ENCODE measurements at regions not wholly inside any gene's neighbourhood (a gene's known extent, or its start where the extent isn't known, plus 50 kb on each side); places are given as distances from the start of the nearest gene placed in this dataset.

DNA sequence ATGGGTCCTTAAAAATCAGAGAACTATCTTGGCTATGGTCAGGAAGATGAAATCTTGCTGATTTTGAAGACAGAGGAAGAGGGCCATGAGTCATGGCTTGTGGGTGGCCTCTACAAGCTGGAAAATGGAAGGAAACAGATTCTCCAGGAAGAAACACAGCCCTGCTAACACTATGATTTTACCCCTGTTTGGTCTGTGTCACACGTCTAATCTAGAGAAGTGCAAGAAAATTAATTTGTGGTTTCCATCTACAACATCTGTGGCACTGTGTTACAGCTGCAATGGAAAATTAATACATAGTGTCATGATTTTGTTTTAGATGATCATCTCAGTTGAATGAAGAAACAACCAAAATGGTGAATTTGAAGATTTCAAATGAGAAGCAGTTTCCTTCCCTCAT lies 288.7 kb upstream of the NRIP1 start:
- no CpG with 5 or more reads among the region's 1 CpG for WGBS, 2 experiments (ENCODE audit: extremely low coverage in 2 of 2, insufficient read length in 1 of 2)
- no peak overlapping the region for H2BK120ac ChIP-seq (ENCODE audit: low read depth, low read length)

More for the DNA sequence above, 288.7 kb upstream of the NRIP1 start:
- no peak overlapping the region for H4K91ac ChIP-seq (ENCODE audit: insufficient read depth, low read depth, low read length)
- in situ Hi-C loops (cut with MboI; ENCODE audit: low sequenced_read_pairs), result no loop called here
- no peak overlapping the region for H2BK20ac ChIP-seq (ENCODE audit: low read depth, low read length)
- H3K27ac ChIP-seq (ENCODE audit: insufficient read depth, low read length), result no peak overlapping the region
- H3K36me3 ChIP-seq (ENCODE audit: control insufficient read depth, insufficient read depth, low read length), result no peaks in the 10 kb centered on the region
- H3K4ac ChIP-seq (ENCODE audit: low read depth, low read length), result no peak overlapping the region
- no peak overlapping the region for H4K5ac ChIP-seq (ENCODE audit: low read depth, low read length)
- H3K4me1 ChIP-seq (ENCODE audit: control insufficient read depth, insufficient read depth, low read length), result no peaks in the 10 kb centered on the region
- no peaks in the 10 kb centered on the region for H3K9me1 ChIP-seq (ENCODE audit: insufficient read depth, low read length)
- no peak overlapping the region for H3K4me2 ChIP-seq (ENCODE audit: low read depth, low read length)
- no peaks in the 10 kb centered on the region for H4K20me1 ChIP-seq (ENCODE audit: insufficient read depth, low read length)
- no peak overlapping the region for H3K4me3 ChIP-seq (ENCODE audit: insufficient read depth, low read depth, low read length)
- TF ChIP-seq MXI1 (IDR thresholded peaks at IDR 0.05; ENCODE audit: borderline replicate concordance, low read depth, low read length) (no peak), MAZ (IDR thresholded peaks at IDR 0.05; ENCODE audit: borderline replicate concordance, low read depth, low read length) (no peak), SMC3 (IDR thresholded peaks at IDR 0.05; ENCODE audit: low read depth, low read length) (no peak), RAD21 (IDR thresholded peaks at IDR 0.05; ENCODE audit: low read length) (no peak), MAFK (IDR thresholded peaks at IDR 0.05; ENCODE audit: low read depth, low read length) (no peak), RCOR1 (IDR thresholded peaks at IDR 0.05; ENCODE audit: insufficient replicate concordance, low read length) (no peak), CHD1 (IDR thresholded peaks at IDR 0.05; ENCODE audit: low read depth, low read length) (no peak), POLR2A (IDR thresholded peaks at IDR 0.05; ENCODE audit: low read depth, low read length) (no peak), NFE2L2 (IDR thresholded peaks at IDR 0.05; ENCODE audit: low read depth, low read length) (no peak), BHLHE40 (IDR thresholded peaks at IDR 0.05; ENCODE audit: low read depth, low read length) (no peak), RFX5 (IDR thresholded peaks at IDR 0.05; ENCODE audit: low read depth, low read length) (no peak), FOS (IDR thresholded peaks at IDR 0.05; ENCODE audit: low read depth, low read length) (no peak), CEBPB (IDR thresholded peaks at IDR 0.05; ENCODE audit: low read depth, low read length) (no peak)
- TF ChIP-seq, protein P1, sequence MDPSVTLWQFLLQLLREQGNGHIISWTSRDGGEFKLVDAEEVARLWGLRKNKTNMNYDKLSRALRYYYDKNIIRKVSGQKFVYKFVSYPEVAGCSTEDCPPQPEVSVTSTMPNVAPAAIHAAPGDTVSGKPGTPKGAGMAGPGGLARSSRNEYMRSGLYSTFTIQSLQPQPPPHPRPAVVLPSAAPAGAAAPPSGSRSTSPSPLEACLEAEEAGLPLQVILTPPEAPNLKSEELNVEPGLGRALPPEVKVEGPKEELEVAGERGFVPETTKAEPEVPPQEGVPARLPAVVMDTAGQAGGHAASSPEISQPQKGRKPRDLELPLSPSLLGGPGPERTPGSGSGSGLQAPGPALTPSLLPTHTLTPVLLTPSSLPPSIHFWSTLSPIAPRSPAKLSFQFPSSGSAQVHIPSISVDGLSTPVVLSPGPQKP (IDR thresholded peaks at IDR 0.05; ENCODE audit: borderline replicate concordance, low read depth, low read length), result no peak
- TF ChIP-seq, protein P2, sequence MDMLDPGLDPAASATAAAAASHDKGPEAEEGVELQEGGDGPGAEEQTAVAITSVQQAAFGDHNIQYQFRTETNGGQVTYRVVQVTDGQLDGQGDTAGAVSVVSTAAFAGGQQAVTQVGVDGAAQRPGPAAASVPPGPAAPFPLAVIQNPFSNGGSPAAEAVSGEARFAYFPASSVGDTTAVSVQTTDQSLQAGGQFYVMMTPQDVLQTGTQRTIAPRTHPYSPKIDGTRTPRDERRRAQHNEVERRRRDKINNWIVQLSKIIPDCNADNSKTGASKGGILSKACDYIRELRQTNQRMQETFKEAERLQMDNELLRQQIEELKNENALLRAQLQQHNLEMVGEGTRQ (IDR thresholded peaks at IDR 0.05; ENCODE audit: low read depth, low read length), result no peak
- TF ChIP-seq, protein P3, sequence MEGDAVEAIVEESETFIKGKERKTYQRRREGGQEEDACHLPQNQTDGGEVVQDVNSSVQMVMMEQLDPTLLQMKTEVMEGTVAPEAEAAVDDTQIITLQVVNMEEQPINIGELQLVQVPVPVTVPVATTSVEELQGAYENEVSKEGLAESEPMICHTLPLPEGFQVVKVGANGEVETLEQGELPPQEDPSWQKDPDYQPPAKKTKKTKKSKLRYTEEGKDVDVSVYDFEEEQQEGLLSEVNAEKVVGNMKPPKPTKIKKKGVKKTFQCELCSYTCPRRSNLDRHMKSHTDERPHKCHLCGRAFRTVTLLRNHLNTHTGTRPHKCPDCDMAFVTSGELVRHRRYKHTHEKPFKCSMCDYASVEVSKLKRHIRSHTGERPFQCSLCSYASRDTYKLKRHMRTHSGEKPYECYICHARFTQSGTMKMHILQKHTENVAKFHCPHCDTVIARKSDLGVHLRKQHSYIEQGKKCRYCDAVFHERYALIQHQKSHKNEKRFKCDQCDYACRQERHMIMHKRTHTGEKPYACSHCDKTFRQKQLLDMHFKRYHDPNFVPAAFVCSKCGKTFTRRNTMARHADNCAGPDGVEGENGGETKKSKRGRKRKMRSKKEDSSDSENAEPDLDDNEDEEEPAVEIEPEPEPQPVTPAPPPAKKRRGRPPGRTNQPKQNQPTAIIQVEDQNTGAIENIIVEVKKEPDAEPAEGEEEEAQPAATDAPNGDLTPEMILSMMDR (conservative IDR thresholded peaks at IDR 0.05; ENCODE audit: low read depth, low read length), result no peak
- ATAC-seq (ENCODE audit: low read depth) (no peak), DNase-seq (no peak)
- no peaks in the 10 kb centered on the region for H3K27me3 ChIP-seq (ENCODE audit: control insufficient read depth, insufficient read depth, low read length)
- no peaks in the 10 kb centered on the region for H3K79me1 ChIP-seq (ENCODE audit: low read depth in 1 of 2, low read length in 2 of 2)
- intact Hi-C loops (cut with micrococcal nuclease), result no loop called here
- H3K56ac ChIP-seq (ENCODE audit: extremely low read depth, insufficient read depth, low read length), result no peak overlapping the region
- H3K9ac ChIP-seq (ENCODE audit: low read depth, low read length), result no peak overlapping the region
- no peak overlapping the region for H2AK5ac ChIP-seq (ENCODE audit: low read depth, low read length)
- POLR2A ChIA-PET (ENCODE audit: unreplicated experiment), result no interaction called here
- no peak overlapping the region for H3K18ac ChIP-seq (ENCODE audit: low read depth, low read length)
- H3K9me3 ChIP-seq (ENCODE audit: control insufficient read depth, insufficient read depth, low read length), result no peaks in the 10 kb centered on the region
- no peak overlapping the region for H2BK5ac ChIP-seq (ENCODE audit: low read depth, low read length, poor library complexity, severe bottlenecking)
- H2AK9ac ChIP-seq (replicated peaks; ENCODE audit: low read depth, low read length, poor library complexity), result no peak overlapping the region
- no peak overlapping the region for H4K8ac ChIP-seq (ENCODE audit: low read depth in 2 of 2, low read length in 2 of 2)
- dilution Hi-C loops (cut with HindIII; ENCODE audit: low sequenced_read_pairs, unreplicated experiment), result no loop called here
- BruUV-seq (replicated peaks), result no TSS peak
- CTCF ChIA-PET, result no interaction called here
- no peak overlapping the region for H3K23ac ChIP-seq (ENCODE audit: low read depth, low read length)
- no peak overlapping the region for H3K14ac ChIP-seq (replicated peaks; ENCODE audit: low read depth, low read length)
- H2BK15ac ChIP-seq (ENCODE audit: low read depth, low read length), result no peak overlapping the region
- H2AFZ ChIP-seq (replicated peaks; ENCODE audit: low read length, poor library complexity), result no peak overlapping the region

Measured in IMR-90 (cell line).